GM12873 (cell line): ENCODE measurements at regions not wholly inside any gene's neighbourhood (a gene's known extent, or its start where the extent isn't known, plus 50 kb on each side); places are given as distances from the start of the nearest gene placed in this dataset.

Experiments
- TF ChIP-seq, protein P1 (sequence below): IDR thresholded peaks from 2 replicates; pipeline ENCODE4 v1.5.1; 2012; ENCODE audit warnings: low read depth, mild to moderate bottlenecking, moderate library complexity, low read length, control low read depth; ENCODE audit not compliant: insufficient read depth; ENCODE audit errors: missing control alignments

- TF ChIP-seq, protein P1, sequence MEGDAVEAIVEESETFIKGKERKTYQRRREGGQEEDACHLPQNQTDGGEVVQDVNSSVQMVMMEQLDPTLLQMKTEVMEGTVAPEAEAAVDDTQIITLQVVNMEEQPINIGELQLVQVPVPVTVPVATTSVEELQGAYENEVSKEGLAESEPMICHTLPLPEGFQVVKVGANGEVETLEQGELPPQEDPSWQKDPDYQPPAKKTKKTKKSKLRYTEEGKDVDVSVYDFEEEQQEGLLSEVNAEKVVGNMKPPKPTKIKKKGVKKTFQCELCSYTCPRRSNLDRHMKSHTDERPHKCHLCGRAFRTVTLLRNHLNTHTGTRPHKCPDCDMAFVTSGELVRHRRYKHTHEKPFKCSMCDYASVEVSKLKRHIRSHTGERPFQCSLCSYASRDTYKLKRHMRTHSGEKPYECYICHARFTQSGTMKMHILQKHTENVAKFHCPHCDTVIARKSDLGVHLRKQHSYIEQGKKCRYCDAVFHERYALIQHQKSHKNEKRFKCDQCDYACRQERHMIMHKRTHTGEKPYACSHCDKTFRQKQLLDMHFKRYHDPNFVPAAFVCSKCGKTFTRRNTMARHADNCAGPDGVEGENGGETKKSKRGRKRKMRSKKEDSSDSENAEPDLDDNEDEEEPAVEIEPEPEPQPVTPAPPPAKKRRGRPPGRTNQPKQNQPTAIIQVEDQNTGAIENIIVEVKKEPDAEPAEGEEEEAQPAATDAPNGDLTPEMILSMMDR: no peak
Observed at GRCh38 chr16:73697336-73697735, 599.3 kb upstream of the PSMD7 start.

DNA sequence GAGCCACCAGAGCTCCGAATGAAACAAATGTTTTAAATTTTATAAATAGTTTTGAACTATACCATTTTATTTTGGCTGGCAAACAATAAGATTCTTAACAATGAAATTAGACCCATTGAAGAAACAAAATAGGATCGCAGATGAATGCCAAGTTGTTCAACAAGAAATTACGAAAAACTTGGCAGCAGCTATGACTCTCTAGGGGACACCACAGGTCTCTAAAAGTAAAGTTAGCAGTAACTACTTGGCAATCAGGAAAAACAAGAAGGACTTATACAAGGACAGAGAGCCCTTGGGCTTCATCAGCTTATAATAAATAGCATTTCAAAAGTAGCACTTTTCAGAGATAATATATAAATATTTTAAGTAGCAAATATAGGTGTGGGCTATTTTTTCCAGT is 603.8 kb upstream of the PSMD7 start:
- TF ChIP-seq, protein P1: no peak

DNA sequence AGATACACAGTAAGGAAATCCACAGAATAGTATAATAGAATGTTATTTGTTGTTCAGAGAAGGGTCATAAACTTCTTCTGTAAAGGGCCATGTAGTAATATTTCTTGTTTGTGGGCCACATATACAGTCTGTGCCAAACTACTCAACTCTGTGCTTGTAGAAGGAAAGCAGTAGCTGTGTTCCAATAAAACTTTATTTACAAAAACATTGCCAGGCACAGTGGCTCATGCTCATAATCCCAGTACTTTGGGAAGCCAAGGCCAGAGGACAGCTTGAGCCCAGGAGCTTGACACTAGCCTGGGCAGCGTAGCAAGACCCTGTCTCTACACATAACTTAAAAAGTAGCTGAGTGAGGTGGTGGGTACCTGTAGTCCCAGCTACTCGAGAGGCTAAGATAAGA is 612.8 kb upstream of the PSMD7 start:
- TF ChIP-seq, protein P1: no peak

- TF ChIP-seq, protein P1: no peak
Observed at GRCh38 chr16:73672135-73672534, 624.2 kb upstream of the ZFHX3 start.

DNA sequence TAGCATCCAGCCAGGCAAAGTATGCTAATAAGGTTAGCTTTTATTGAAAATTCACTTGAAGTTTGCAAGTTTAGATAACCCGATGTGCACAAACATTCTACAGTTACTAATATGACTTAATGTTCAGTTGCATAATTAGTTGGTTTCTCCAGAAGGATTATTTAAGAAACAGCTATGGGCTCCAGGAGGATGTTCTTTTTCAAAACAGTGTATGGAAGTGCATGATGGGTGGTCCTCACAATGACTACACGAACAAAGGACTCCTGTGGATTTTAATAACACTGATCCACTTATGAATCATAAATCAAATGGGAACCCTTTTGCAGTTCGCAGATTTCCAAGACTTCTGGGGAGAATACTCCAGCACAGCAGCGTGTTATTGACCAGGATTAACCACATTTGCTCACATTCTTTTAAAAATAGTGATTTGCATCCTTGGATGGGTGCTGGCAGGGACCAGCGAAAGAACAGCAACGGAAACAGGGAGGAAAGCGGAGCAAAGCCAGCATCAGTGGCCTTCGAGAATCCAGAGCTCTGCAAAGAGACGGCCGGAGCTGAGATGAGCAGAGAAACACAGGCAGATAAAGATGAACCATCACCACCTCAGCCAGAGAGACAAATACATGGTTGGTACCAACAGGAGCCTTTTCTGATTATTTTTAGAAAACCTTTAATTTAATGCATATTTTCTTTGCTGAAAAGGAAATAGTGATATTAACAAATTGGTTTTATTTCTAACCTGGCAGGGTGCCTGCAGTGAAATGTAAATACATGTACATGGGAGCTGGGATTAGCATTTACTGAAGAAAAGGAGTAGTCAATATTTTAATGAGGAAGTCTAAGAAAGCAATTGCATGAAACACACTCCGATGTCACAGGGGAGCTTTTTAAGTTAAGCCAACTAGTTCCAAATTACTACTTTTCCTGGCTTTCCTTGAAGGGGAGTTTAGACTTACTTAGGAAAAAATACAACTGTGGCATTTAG is 623.2 kb upstream of the ZFHX3 start:
- TF ChIP-seq, protein P1: no peak

DNA sequence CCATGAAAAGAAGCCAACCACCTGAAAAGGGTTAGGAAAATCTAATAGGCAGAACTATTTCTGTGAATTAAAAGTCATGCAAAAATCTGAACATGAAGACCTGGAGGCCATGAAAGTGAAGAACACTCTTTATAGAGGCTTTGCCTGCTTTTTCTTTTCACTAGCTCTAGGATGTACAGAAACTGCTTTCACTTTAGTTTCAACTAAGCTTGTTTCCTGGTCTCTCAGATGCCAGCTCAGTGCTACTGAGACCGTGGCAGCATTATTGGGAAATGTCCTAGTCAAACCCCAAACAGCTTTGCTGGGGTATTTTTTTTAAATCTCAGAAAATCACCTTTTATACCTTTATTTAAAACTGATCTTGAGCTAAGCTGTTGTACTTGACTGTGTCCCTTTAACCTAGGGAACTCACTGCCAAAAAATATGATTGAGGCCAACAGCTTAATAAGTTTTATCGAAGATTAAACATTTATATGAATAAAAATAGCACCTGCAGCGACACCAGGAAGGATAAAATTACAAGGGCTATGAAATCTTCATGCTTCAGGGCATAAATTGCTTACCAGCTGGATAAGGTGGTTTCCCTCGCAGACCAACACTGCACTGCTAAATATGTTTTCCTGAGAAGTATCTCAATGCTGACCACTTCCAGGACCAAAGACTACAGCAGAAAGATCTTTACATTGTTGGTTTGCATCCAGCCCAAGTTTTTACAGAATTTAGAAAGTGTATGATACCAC is 621.8 kb upstream of the ZFHX3 start:
- TF ChIP-seq, protein P1: no peak

- TF ChIP-seq, protein P1: no peak
Observed at GRCh38 chr16:73663720-73664119, 615.8 kb upstream of the ZFHX3 start.
